Limb (tissue), 2 donors: ENCODE measurements at regions not wholly inside any gene's neighbourhood (a gene's known extent, or its start where the extent isn't known, plus 50 kb on each side); places are given as distances from the start of the nearest gene placed in this dataset.
"Not testable (repeated sequence)": the region's sequence is repeated elsewhere in the genome, so short reads cannot be mapped to it uniquely, and the experiment has no call there.

ENCODE experiments used
- DNase-seq, 2 donors: peaks; one replicate each; pipeline ENCODE4 v3.0.0-alpha.2; 2016; ENCODE audit errors: extremely low spot score in 2 of 2

DNA sequence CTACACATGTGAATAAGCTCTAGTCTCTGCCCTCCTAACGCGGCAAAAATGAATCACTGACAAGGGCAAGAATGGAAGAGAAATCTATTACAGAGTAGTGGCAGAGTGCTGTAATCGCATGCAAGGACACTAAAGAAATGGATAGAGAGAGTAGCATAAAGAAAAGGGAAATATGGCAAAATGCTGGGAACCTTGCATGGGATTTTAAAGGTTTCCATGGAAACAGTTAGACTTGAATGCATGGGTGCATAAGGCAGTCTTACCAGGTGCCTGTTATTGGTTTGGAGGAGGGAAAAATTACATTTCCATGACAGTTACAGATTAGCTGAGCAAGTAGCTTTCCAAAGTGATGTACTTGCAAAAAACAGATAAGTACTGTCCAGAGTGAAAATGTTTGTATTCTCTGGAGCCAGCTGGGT is 233.4 kb downstream of the PTN start:
- no peak for DNase-seq

DNA sequence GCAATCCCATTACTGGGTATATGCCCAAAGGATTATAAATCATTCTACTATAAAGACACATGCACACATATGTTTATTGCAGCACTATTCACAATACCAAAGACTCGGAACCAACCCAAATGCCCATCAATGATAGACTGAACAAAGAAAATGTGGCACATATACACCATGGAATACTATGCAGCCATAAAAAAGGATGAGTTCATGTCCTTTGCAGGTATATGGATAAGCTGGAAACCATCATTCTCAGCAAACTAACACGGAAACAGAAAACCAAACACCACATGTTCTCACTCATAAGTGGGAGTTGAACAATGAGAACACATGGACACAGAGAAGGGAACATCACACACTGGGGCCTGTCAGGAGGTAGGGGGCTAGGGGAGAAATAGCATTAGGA is 235.7 kb downstream of the PTN start:
- DNase-seq = not testable (repeated sequence)

DNA sequence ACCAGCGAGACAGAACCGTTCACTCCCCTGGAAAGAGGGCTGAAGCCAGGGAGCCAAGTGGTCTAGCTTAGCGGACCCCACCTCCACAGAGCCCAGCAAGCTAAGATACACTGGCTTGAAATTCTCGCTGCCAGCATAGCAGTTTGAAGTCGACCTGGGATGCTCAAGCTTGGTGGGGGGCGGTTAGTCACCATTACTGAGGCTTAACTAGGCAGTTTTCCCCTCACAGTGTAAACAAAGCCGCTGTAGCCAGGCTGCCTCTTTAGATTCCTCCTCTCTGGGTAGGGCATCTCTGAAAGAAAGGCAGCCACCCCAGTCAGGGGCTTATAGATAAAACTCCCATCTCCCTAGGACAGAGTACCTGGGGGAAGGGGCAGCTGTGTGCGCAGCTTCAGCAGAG is 235.1 kb downstream of the CHRM2 start:
- not testable (repeated sequence) for DNase-seq

DNA sequence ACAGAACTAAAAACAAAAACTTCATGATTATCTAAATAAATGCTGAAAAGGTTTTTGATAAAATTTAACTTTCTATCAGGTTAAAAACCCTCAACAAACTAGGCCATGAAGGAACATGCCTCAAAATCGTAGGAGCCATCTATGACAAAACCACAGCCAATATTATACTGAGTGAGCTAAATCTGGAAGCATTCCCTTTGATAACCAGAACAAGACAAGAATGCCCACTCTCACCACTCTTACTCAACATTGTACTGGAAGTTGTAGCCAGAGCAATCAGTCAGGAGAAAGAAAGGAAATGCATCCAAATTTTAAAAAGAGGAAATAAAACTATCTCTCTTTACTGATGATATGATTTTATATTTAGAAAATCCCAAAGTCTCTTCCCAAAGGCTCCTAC is 228.7 kb downstream of the CHRM2 start:
- no peak for DNase-seq

GRCh38 chr7:137096607-137097006 is 228.2 kb downstream of the CHRM2 start:
- DNase-seq = no peak

DNA sequence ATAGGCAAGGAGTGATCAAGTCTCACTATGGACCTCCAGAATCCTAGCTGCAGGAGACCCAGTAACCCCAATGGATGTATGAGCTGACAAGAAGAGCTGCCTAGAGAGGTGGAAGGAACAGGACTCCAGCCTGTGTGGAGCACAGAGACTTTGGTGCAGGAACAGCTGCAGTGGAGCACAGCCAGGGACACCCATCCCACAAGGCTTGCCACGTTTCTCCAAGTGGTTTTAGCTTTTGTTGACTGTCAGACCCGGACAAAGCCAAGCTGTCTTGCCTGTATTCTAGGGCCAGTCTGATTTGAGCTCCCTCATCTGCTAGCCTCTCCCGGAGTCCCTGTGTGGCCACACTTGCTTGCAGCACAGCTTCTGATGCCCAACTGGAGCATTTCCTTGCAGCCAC is 224.7 kb downstream of the CHRM2 start:
- DNase-seq = no peak

GRCh38 chr7:137091396-137091795 is 222.9 kb downstream of the CHRM2 start:
- DNase-seq = no peak

DNA sequence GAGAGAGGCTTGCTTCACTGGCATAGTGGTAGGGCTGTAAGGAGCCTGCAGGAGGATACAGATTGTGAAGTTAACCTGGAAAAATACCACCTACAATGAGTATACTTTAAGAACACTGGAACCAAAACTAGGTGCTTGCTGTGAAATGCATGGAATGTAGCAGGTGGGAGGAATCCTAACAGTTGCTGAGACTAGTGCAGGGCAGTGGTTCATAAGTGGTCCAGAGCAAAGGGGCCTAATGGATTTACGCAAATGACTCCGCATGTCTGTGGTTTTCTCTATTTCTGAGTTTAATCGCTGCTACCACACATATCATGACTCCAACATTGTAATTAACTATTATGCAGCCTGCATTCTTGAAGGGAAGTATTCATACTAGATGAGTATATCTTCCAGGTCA is 218.4 kb downstream of the CHRM2 start:
- DNase-seq = no peak

GRCh38 chr7:137084607-137085380 is 216.3 kb downstream of the CHRM2 start:
- no peak for DNase-seq

GRCh38 chr7:137082391-137082790 is 213.9 kb downstream of the CHRM2 start:
- DNase-seq = no peak

- peak in 1 of 2 donors; percentile 43 for DNase-seq
Measured at GRCh38 chr7:137081321-137082093, 213.1 kb downstream of the CHRM2 start.

- no peak for DNase-seq
Measured at GRCh38 chr7:137080516-137081203, 212.2 kb downstream of the CHRM2 start.

- DNase-seq = no peak
Measured at GRCh38 chr7:137078781-137079180, 210.3 kb downstream of the CHRM2 start.

- DNase-seq = no peak
Measured at GRCh38 chr7:137074391-137075030, 206.1 kb downstream of the CHRM2 start.

- DNase-seq = no peak
Measured at GRCh38 chr7:137073571-137074325, 205.3 kb downstream of the CHRM2 start.
